ENCODE measurements at regions not wholly inside any gene's neighbourhood (a gene's known extent, or its start where the extent isn't known, plus 50 kb on each side); places are given as distances from the start of the nearest gene placed in this dataset.
A peak's percentile ranks its signal among the peaks of the same experiment; 100 is the strongest.
"Not testable (repeated sequence)": the region's sequence is repeated elsewhere in the genome, so short reads cannot be mapped to it uniquely, and the experiment has no call there.

DNA sequence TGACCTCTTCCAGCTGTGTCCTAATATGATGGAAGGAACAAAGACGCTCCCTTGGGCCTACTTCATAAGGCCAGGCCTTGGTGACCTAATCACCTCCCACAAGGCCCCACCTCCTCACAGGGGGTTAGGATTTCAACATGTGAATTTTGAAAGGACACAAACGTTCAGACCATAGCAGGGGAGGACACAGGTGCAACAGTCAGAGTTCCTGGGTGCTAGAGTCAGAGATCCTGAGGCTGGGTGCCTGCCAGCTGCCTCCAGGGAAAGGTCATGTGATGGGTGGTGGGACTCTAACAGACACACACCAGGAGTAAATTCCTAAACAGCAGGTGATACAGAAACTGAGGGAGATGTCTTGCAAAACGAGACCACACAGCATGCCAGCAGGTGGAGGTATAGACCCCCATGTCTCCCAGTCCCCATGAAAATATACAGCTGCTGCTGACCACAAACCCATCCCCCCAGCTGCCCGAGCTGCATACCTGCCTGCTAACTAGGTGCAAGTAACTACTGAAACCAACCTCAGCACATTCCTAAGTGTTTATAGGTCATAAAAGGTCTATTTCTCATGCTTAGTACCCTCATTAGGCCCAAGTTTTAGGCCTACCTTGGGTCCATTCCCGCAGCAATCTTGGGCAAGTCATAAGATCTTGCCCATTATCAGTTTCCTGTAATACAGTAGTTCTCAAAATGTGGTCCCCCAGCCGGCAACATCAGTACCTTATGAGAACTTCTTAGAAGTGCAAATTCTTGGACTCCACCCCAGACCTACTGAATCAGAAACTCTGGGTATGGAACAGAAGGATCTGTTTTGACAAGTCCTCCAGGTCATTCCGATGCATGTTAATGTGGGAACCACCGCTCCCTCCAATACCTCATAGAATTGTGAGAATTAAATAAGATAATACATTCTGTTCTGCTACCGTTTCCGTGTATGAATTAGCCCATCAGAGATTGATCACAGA lies 245.3 kb downstream of the ENC1 start:
- ATAC-seq (ENCODE audit: poor library complexity) (peak; percentile 15), DNase-seq (no peak)
- intact Hi-C loops (cut with DNase I), result no loop called here

GRCh38 chr5:74394528-74394915 lies 246.0 kb downstream of the ENC1 start:
- no peak for ATAC-seq (ENCODE audit: poor library complexity)
- intact Hi-C loops (cut with DNase I), result no loop called here
- DNase-seq, result no peak

DNA sequence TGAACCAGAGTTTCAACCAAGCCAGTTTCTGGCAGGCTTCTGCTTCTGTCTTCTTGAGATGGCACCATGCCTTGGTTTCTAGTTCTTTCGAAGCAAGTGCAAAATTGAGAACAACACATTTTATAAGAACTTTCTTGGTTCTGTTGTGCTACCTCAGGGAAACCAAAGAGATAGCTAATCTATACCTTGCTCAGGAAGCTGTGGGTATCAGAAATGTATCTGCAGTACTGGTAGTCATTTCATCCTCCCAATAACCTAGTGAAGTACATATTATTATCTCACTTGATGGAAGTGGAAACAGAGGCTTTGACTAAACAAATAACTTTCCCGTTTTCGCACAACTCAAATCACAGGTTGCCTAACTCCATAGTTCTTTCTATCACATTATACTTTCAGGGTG lies 246.6 kb downstream of the ENC1 start:
- no peak for DNase-seq
- intact Hi-C loops (cut with DNase I), result no loop called here
- ATAC-seq (ENCODE audit: poor library complexity), result no peak

DNA sequence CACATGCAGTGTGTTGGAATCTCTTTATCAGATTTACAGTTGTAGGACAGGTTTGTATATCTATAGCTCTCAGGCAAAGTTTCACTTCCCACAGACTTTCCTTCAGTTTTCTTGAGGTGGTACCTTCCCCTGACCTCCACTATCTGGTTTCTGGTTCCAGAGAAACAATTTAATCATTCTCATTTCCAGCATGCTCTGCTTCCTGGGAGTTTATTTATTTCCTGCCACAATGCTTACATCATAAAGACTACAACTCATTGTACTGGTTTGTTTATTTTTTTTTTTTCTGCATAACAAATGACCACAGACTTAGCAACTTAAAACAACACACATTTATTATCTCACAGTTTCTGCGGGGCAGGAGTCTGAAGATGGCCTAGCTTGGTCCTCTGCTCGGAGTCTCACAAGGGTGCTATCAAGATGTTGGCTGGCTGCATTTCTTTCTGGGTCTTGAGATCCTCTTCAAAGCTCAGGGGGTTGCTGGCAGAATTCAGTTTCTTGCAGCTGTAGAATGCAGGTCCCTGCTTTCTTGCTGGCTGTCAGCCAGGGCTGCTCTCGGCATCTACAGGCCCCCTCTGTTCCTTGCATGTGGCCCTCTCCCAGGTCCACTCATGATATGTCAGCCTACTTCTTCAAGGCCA lies 247.7 kb downstream of the ENC1 start:
- ATAC-seq (ENCODE audit: poor library complexity), result no peak
- no peak for DNase-seq
- intact Hi-C loops (cut with DNase I), result no loop called here

- intact Hi-C loops (cut with DNase I), result no loop called here
- no peak for ATAC-seq (ENCODE audit: poor library complexity)
- no peak for DNase-seq
These were observed 249.1 kb downstream of the ENC1 start for GRCh38 chr5:74391410-74391809.

DNA sequence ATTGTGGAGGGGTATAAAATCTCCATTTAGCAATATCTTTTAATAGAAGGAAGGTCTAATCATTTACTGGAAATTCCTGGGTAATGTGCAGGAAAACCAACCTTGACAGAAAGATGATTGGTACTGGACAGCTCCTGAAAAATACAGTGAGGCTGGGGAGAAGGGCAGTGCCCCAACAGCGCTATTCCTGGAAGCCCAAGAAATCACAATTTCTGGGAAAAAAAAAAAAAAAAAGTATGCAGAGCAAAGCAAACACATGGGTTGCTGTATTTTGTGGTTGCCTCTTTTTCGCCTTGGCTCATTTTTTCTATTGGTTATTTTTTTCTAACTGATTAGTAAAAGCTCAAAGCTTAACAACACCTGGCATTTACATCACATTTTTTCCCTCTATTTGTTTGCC lies 249.7 kb downstream of the ENC1 start:
- no peak for ATAC-seq (ENCODE audit: poor library complexity)
- intact Hi-C loops (cut with DNase I), result no loop called here
- DNase-seq, result no peak

- ATAC-seq (ENCODE audit: poor library complexity), result no peak
- intact Hi-C loops (cut with DNase I), result no loop called here
- DNase-seq, result no peak
These were observed 250.3 kb downstream of the ENC1 start for GRCh38 chr5:74390306-74390637.

GRCh38 chr5:74389531-74390305 lies 250.8 kb downstream of the ENC1 start:
- intact Hi-C loops (cut with DNase I), result no loop called here
- no peak for ATAC-seq (ENCODE audit: poor library complexity)
- DNase-seq, result no peak

GRCh38 chr5:74388411-74388810 lies 252.1 kb downstream of the ENC1 start:
- DNase-seq; intact Hi-C loops (cut with DNase I); ATAC-seq (ENCODE audit: poor library complexity): not testable (repeated sequence)

DNA sequence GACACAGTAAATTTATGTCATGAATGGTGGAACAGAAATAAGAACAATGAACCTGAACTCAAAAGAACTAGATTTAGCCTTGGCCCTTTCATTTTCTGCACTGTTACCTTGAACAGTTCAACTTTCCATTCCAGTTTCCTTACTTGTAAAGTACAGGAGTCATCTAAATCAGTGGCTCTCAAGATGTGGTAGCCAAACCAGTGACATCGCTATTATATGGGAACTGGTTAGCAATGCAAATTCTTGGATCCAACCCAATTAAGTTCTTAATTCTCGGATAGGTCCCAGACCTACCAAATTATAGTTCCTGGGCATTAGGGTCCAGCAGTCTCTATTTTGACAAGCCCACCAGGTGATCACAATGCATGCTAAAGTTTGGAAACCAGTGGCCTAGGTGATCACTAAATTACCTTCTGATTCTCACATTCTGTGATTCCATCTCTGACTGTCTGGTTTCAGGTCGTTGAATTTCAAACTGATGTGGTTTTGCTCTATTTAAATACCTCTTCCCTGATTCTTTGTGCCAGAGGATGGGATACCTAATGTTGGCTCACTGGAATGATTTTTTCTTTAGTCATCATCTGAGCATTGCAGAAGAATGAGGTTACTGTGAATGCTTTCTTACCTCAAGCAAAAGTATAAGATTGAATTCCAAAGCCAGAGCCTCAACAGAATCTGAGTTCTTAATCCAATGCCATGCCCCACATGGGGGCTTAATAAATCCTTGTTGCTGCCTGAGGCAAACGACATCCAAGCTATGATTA lies 253.8 kb downstream of the ENC1 start:
- DNase-seq, result no peak
- intact Hi-C loops (cut with DNase I), result no loop called here
- ATAC-seq (ENCODE audit: poor library complexity), result no peak

DNA sequence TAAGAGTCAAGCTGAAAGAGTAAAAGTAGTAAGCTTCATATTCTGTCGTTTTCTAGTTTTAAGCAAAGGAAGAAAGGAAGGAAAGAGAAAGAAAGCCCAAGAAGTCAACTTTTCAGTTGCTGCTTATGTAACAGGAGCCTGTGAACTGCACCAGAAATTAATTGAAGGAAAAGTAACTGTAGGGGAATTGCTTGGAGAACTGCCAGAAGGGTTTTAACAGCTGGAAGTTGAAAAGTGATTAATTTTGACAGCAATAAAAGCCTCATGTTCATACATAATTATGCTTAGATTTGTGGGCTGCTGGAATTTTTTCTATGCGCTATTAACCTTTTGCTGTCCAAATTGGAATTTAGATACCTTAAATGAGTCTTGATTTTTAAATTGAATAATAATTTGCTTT lies 255.7 kb downstream of the ENC1 start:
- ATAC-seq (ENCODE audit: poor library complexity) (no peak), DNase-seq (no peak)
- intact Hi-C loops (cut with DNase I), result no loop called here

DNA sequence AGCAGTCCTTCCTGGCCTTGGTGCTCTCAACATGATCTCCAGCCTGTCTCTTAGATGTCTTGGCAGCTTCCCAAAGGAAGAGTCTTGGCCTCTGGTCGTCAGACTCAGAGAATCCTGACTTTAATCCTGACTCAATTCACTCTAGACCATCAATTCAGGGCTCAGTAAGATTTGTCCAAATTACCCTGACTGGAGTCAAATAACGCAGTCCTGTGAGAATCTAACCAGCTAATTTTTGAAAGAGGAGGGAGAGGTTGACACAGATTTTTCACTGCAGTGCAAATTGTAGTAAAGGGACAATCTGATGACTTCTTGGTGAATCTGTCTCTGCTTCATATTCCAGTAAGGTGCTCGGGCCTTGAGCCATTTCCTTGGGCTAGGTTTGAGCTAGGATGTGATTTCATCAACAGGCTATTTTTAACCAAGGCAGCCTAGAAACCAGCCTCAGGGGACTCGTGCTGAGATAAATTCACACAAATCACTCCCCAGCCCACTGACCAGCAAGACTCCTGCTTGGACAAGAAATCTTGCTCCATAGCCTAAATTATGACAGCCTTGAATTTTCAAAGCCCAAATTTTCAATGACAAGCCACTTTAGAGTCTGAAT lies 257.4 kb downstream of the ENC1 start:
- DNase-seq, result no peak

GRCh38 chr5:74382123-74382855 lies 258.2 kb downstream of the ENC1 start:
- no peak for ATAC-seq (ENCODE audit: poor library complexity)
- DNase-seq, result no peak
- intact Hi-C loops (cut with DNase I), result no loop called here

More for the DNA sequence above, 257.4 kb downstream of the ENC1 start:
- peak; percentile 82 for ATAC-seq (ENCODE audit: poor library complexity)
- intact Hi-C loops (cut with DNase I), result no loop called here

DNA sequence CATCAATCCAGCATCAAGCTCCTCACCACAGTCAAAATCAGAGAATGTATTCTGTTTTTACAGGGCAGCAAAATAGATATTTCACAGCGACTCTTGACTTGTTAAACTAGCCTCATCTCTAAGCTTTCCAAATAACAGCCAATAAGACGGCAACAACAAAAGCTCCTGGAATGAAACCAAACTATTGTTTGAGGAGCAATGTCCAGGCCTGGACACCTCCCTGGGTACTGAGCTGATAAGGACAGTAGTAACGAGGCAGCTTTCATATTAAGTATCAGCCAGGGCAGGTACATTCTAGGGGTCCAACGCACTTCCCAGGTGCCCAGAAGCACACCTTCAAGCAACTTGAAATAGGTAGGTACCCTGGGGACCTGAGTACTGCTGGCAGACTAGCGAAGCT lies 260.3 kb downstream of the ENC1 start:
- DNase-seq (no peak), ATAC-seq (ENCODE audit: poor library complexity) (no peak)
- intact Hi-C loops (cut with DNase I), result no loop called here

DNA sequence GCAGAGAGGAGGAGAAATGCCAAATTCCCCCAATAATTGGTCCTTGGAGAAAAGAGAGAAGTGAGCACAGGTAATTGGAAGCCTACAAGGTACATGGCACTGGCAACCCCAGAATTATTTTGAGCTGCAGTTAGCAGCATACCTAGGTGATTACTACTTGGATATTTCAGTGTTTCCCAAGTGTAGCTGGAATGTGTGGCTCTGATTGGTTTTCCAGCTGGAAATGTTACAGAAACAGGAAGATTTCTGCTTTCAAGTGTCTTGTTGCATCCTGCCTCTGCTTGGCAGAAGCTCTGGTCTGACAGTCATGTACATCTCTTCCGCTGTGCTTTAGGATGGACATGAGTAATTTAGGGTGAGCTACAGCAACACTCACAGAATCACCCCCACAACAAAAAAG lies 262.1 kb downstream of the ENC1 start:
- DNase-seq, result no peak
- intact Hi-C loops (cut with DNase I), result no loop called here
- no peak for ATAC-seq (ENCODE audit: poor library complexity)

- DNase-seq (no peak), ATAC-seq (ENCODE audit: poor library complexity) (no peak)
- intact Hi-C loops (cut with DNase I), result no loop called here
These were observed 264.3 kb downstream of the ENC1 start for GRCh38 chr5:74376187-74376586.

DNA sequence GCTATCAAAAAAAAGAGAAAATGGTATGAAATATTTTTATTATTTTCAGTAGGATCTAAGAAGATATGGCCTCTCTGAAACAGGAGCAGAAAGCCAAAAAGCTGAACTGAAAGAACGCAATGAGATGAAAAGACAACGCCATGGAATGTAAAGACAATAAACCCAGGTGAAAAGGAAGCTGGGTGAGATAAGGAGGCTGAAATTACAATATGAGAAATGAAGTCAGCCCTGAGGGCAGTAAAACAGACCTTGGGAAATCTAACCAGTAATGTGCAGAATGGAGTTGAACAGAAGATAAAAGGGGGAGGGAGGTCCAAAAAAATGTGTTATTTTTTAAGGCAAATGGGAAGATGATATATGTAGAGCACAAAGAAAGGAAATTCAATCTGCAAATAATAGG lies 265.3 kb downstream of the ENC1 start:
- ATAC-seq (ENCODE audit: poor library complexity), result no peak
- no peak for DNase-seq
- intact Hi-C loops (cut with DNase I), result no loop called here

DNA sequence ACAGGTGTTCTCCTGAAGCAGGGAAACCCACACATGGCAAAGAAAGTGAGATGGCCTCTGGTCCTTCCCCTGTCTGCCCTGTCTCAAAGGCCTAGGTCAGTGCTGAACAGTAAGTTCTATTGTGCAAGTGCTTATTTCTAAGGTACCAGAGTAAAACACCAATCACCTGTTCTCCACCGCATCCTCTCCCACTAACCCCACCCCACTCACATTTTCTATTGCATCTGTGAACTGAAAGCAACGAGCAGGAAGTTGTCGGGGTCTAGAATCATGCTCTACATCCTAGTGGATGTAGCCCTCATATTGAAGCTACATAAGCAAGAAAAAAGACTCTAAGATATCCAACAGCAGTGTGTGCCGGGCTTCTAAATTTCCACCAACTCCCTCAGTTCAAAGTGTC lies 265.9 kb downstream of the ENC1 start:
- intact Hi-C loops (cut with DNase I), result no loop called here
- ATAC-seq (ENCODE audit: poor library complexity) (no peak), DNase-seq (no peak)
